Omental fat pad (tissue), 3 donors: ENCODE measurements at regions not wholly inside any gene's neighbourhood (a gene's known extent, or its start where the extent isn't known, plus 50 kb on each side); places are given as distances from the start of the nearest gene placed in this dataset.
"Not testable (repeated sequence)": the region's sequence is repeated elsewhere in the genome, so short reads cannot be mapped to it uniquely, and the experiment has no call there.

Experiments
- ATAC-seq: fragments of 150-250 bp; one replicate; pipeline ENCODE4 v1.9.1; 2016; ENCODE audit warnings: mild to moderate bottlenecking, moderate library complexity; ENCODE audit not compliant: low FRiP score
- DNase-seq: peaks from one replicate; pipeline ENCODE4 v3.0.0-alpha.2; 2019; ENCODE audit warnings: low spot score
- CTCF ChIP-seq, 3 donors: fragments of 450-650 bp; IDR thresholded peaks; one replicate each; pipeline ENCODE4 v1.5.1; 2016 to 2017; ENCODE audit warnings: antibody characterized with exemption in 3 of 3, mild to moderate bottlenecking in 3 of 3, moderate library complexity in 2 of 3

GRCh38 chr3:154662851-154663250, 232.9 kb upstream of the GPR149 start:
- ATAC-seq, result no peak
- no peak for DNase-seq
- TF ChIP-seq CTCF (IDR thresholded peaks at IDR 0.05), result no peak

- no peak for ATAC-seq
- no peak for TF ChIP-seq CTCF (IDR thresholded peaks at IDR 0.05)
- no peak for DNase-seq
Observed at GRCh38 chr3:154660811-154661210, 230.8 kb upstream of the GPR149 start.

GRCh38 chr3:154658000-154658399, 228.0 kb upstream of the GPR149 start:
- DNase-seq (no peak), ATAC-seq (no peak)
- no peak for TF ChIP-seq CTCF (IDR thresholded peaks at IDR 0.05)

- DNase-seq, result no peak
- TF ChIP-seq CTCF (IDR thresholded peaks at IDR 0.05), result no peak
- ATAC-seq, result no peak
Observed at GRCh38 chr3:154657218-154657617, 227.2 kb upstream of the GPR149 start.

- TF ChIP-seq CTCF (IDR thresholded peaks at IDR 0.05), result no peak
- ATAC-seq (no peak), DNase-seq (no peak)
Observed at GRCh38 chr3:154656486-154656885, 226.5 kb upstream of the GPR149 start.

- TF ChIP-seq CTCF (IDR thresholded peaks at IDR 0.05), result no peak
- ATAC-seq, result no peak
- DNase-seq, result no peak
Observed at GRCh38 chr3:154642145-154642544, 212.2 kb upstream of the GPR149 start.

GRCh38 chr3:154625756-154626155, 195.8 kb upstream of the GPR149 start:
- TF ChIP-seq CTCF (IDR thresholded peaks at IDR 0.05), result no peak
- no peak for ATAC-seq

GRCh38 chr3:154619621-154620020, 189.6 kb upstream of the GPR149 start:
- DNase-seq, ATAC-seq: not testable (repeated sequence)

More at GRCh38 chr3:154625756-154626155, 195.8 kb upstream of the GPR149 start:
- no peak for DNase-seq
